Loucy (cell line): ENCODE measurements at regions not wholly inside any gene's neighbourhood (a gene's known extent, or its start where the extent isn't known, plus 50 kb on each side); places are given as distances from the start of the nearest gene placed in this dataset.

Experiments
- EZH2phosphoT487 ChIP-seq: fragments of 200-600 bp; IDR thresholded peaks from 2 replicates; pipeline ENCODE4 v1.6.1; 2018; ENCODE audit warnings: antibody characterized with exemption, mild to moderate bottlenecking, moderate library complexity, borderline replicate concordance
- TF ChIP-seq, protein P1 (sequence below): fragments of 200-600 bp; sonication (generic); conservative IDR thresholded peaks from 2 replicates; pipeline ENCODE4 v1.5.1; 2014; ENCODE audit warnings: mild to moderate bottlenecking, antibody characterized with exemption, low read length

DNA sequence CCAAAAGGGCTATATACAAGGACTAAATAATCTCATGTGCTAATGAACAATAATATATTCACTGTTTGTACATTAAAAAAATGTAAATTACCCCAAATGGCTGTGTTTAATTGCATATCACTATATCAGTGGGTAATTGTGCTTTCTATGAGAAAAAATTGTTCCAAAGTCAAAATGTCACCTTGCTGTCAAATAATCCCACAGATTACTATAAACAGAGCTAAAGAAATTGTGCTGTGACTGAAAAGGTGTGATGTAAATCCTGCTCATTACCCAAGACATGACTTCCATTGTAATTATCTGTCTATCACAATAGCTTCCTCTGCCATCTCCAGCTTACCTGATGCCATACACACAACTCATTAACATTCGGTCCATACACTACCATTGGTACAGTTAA, 70.3 kb downstream of the ATP23 start:
- TF ChIP-seq, protein P1, sequence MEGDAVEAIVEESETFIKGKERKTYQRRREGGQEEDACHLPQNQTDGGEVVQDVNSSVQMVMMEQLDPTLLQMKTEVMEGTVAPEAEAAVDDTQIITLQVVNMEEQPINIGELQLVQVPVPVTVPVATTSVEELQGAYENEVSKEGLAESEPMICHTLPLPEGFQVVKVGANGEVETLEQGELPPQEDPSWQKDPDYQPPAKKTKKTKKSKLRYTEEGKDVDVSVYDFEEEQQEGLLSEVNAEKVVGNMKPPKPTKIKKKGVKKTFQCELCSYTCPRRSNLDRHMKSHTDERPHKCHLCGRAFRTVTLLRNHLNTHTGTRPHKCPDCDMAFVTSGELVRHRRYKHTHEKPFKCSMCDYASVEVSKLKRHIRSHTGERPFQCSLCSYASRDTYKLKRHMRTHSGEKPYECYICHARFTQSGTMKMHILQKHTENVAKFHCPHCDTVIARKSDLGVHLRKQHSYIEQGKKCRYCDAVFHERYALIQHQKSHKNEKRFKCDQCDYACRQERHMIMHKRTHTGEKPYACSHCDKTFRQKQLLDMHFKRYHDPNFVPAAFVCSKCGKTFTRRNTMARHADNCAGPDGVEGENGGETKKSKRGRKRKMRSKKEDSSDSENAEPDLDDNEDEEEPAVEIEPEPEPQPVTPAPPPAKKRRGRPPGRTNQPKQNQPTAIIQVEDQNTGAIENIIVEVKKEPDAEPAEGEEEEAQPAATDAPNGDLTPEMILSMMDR: no peak
- TF ChIP-seq EZH2phosphoT487: no peak
